ENCODE measurements at regions not wholly inside any gene's neighbourhood (a gene's known extent, or its start where the extent isn't known, plus 50 kb on each side); places are given as distances from the start of the nearest gene placed in this dataset.

- Histone ChIP-seq H3K4me1 (replicated peaks in 1 of 4; ENCODE audit: control insufficient read depth in 3 of 4, insufficient read depth in 4 of 4, low read length in 3 of 4) (peaks cover 0 to 3% (median 0%) of the 10 kb centered on the region in 4 experiments; a peak in 1 of 7 replicates), H2BK15ac (ENCODE audit: low read length) (no peak overlapping the region), H3K79me1 (ENCODE audit: low read depth, low read length) (no peaks in the 10 kb centered on the region), H3K56ac (replicated peaks; ENCODE audit: insufficient read length, low read depth, low read length) (no peak overlapping the region), H3K4ac (replicated peaks; ENCODE audit: insufficient read length, low read depth, low read length) (no peak overlapping the region), H3K23me2 (ENCODE audit: low read depth, low read length) (no peaks in the 10 kb centered on the region), H3K9ac (replicated peaks in 1 of 4; ENCODE audit: extremely low read depth in 1 of 4, low read depth in 3 of 4, low read length in 3 of 4) (no peak overlapping the region), H3K23ac (ENCODE audit: insufficient read length) (no peak overlapping the region), H3K36me3 (ENCODE audit: control insufficient read depth in 2 of 4, insufficient read depth in 4 of 4, low read length in 3 of 4) (no peaks in the 10 kb centered on the region), H2AK5ac (ENCODE audit: low read depth, low read length) (no peak overlapping the region), H2BK20ac (ENCODE audit: low read length) (no peak overlapping the region), H3K4me2 (ENCODE audit: insufficient read depth in 1 of 2, low read depth in 2 of 2, low read length in 2 of 2) (no peak overlapping the region), H3K27me3 (replicated peaks in 1 of 4; ENCODE audit: control insufficient read depth in 3 of 4, extremely low read depth in 1 of 4, insufficient read depth in 3 of 4, low read length in 3 of 4) (no peaks in the 10 kb centered on the region), H3K4me3 (ENCODE audit: extremely low read depth in 1 of 4, insufficient read depth in 2 of 4, low read depth in 3 of 4, low read length in 4 of 4) (no peak overlapping the region), H4K20me1 (replicated peaks in 1 of 2; ENCODE audit: control insufficient read depth in 1 of 2, insufficient read depth in 2 of 2, low read length in 2 of 2) (no peaks in the 10 kb centered on the region), H4K8ac (ENCODE audit: extremely low read depth, insufficient read depth, low read length) (no peak overlapping the region), H3K9me3 (ENCODE audit: insufficient read depth in 2 of 2, low read depth in 1 of 2, low read length in 1 of 2) (no peaks in the 10 kb centered on the region), H4K91ac (replicated peaks; ENCODE audit: insufficient read length, low read length) (no peak overlapping the region), H4K5ac (ENCODE audit: insufficient read length, low read depth, low read length) (no peak overlapping the region), H2BK120ac (replicated peaks; ENCODE audit: low read depth, low read length) (no peak overlapping the region), H3K27ac (ENCODE audit: low read depth, low read length) (no peak overlapping the region), H3K79me2 (ENCODE audit: control insufficient read depth in 1 of 2, insufficient read depth in 2 of 2, low read length in 2 of 2) (no peaks in the 10 kb centered on the region), H2BK5ac (ENCODE audit: low read depth, low read length) (no peak overlapping the region), H3K18ac (ENCODE audit: extremely low read depth, low read length) (no peak overlapping the region), H2BK12ac (ENCODE audit: low read depth, low read length) (no peak overlapping the region), H3K14ac (ENCODE audit: insufficient read length) (no peak overlapping the region), H2AFZ (ENCODE audit: low read length) (no peak overlapping the region)
- TF ChIP-seq SAP30 (IDR thresholded peaks at IDR 0.05; ENCODE audit: insufficient read depth, insufficient replicate concordance, low read length) (no peak), RNF2 (IDR thresholded peaks at IDR 0.05; ENCODE audit: borderline replicate concordance, low read depth, low read length, missing control alignments, poor library complexity, severe bottlenecking) (no peak), YY1 (IDR thresholded peaks at IDR 0.05; ENCODE audit: low read depth, low read length) (no peak), NANOG (IDR thresholded peaks at IDR 0.05; ENCODE audit: insufficient read depth, low read depth, low read length, poor library complexity, severe bottlenecking) (no peak), JUN (IDR thresholded peaks at IDR 0.05; ENCODE audit: low read depth, low read length) (no peak), EGR1 (IDR thresholded peaks at IDR 0.05; ENCODE audit: borderline replicate concordance, low read depth, low read length) (no peak), ATF3 (IDR thresholded peaks at IDR 0.05; ENCODE audit: insufficient read depth, low read depth, low read length) (no peak)
- ChIA-PET CTCF (ENCODE audit: partially characterized antibody) (interaction anchor here (0.6 kb wide), 1 partner anchor 114 kb away, joined by 3 read pairs; no protein-coding TSS in a partner anchor), POLR2A (ENCODE audit: partially characterized antibody) (no interaction called here)
- 86% methylated on average over 1 of the region's 1 CpG; no CpG with 5 or more reads in 1 of the 2 experiments for WGBS, 2 experiments (ENCODE audit: extremely low coverage in 1 of 2, insufficient coverage in 1 of 2, insufficient read length in 1 of 2, insufficient replicate concordance in 2 of 2, low coverage in 1 of 2, low lambda C conversion rate in 2 of 2, missing lambda C conversion rate in 1 of 2)
- FAIRE-seq (no peak), DNase-seq (ENCODE audit: low read depth in 1 of 2, low spot score in 2 of 2) (no peak)
These were observed 338.0 kb downstream of the EFNB2 start for GRCh38 chr13:106197496-106197895.
